Middle frontal gyrus (tissue), 1 donor: ENCODE measurements at regions not wholly inside any gene's neighbourhood (a gene's known extent, or its start where the extent isn't known, plus 50 kb on each side); places are given as distances from the start of the nearest gene placed in this dataset.
"Not testable (repeated sequence)": the region's sequence is repeated elsewhere in the genome, so short reads cannot be mapped to it uniquely, and the experiment has no call there.

Experiments
- DNase-seq: peaks from one replicate; pipeline ENCODE4 v3.0.0-alpha.2; 2015; ENCODE audit warnings: low spot score; ENCODE audit errors: extremely low spot score

- DNase-seq = no peak
Observed at GRCh38 chr2:109049022-109049421, 60.0 kb upstream of the EDAR start.

DNA sequence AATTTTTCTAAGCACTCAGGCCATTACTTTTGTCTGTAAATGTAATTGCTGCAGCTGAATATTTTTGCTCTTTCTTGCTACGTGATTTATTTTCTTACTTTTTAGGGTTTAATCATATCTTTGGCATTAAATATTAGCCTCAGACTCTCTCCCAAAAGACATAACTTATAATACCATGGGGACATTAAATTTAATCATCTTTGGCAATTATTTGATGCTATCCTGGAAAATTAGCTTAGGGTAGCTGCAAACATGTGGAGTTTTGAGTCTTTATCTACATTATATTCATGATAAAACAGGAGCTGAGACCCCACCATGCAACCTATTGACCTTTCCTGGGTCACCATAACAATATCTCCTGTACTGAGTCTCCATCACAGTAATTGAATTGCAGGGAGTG, 59.1 kb upstream of the EDAR start:
- no peak for DNase-seq

DNA sequence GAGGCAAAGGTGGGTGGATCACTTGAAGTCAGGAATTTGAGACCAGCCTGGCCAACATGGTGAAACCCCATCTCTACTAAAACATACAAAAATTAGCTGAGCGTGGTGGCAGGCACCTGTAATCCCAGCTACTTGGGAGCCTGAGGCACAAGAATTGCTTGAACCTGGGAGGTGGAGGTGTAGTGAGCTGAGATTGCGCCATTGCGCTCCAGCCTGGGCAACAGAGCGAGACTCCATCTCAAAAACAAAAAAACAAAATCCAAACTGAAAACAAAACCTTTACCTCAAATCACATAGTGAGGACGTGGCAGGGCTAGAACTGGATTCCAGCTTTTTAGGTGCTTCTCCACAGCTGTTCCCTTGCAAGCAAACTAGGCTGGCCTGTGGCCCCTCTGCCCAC, 58.5 kb upstream of the EDAR start:
- not testable (repeated sequence) for DNase-seq

DNA sequence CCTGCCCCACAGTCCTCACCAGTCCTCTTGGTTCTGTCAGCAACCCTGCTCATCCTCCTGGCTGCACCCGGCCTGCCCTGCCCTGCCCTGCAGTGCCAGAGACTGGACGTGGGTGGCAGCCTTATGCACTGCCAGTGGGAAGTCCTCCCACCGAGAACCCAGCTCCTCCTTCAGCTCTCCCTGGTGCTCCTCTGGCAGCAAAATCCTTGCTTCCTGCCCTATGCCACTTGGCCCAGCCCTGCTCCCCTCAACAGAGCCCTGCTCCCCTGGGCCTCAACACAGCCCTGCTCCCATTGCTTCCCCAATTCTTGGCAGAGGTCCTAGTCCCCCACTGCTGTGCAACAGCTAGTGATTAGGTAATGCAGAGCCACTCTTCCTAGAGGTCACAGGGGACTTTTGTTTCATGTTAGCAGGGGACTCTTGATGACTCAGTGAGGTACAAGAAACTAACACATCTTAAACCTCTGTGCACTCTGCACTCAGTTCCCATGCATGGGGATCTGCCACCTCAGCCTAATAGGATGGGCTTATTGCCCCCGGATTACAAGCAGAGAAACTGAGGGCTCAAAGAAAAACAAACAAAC, 58.0 kb upstream of the EDAR start:
- no peak for DNase-seq

DNA sequence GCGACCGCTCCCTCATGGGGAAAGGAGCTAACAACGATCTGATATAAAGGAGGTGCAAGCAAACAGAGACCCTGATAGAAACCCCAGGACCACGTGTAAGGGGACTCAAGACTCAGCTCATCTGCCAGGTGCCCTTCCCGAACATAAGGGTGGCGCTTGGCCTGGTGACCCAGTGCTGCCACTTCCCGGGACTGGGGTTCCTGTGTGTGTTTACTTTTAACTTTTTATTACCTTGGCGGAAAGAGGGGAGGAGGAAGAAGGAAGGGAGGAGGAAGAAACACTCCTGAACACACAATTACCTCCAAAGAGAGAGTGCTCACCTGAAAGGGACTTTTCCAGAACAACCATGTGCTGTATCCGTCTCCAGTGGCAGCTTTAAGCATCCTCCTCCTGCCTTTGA, 56.5 kb upstream of the EDAR start:
- DNase-seq = no peak

GRCh38 chr2:109038992-109039391, 50.0 kb upstream of the EDAR start:
- no peak for DNase-seq
